Breast epithelium (tissue), 4 donors: ENCODE measurements at regions not wholly inside any gene's neighbourhood (a gene's known extent, or its start where the extent isn't known, plus 50 kb on each side); places are given as distances from the start of the nearest gene placed in this dataset.

Source experiments
- DNase-seq, 2 donors: peaks; one replicate each; pipeline ENCODE4 v3.0.0-alpha.2; 2019; ENCODE audit warnings: low spot score in 2 of 2
- H3K27ac ChIP-seq, 2 donors: fragments of 200-600 bp; sonication (generic) in 1 of 2; one replicate each; pipeline ENCODE4 v1.5.1; 2016 to 2019; ENCODE audit warnings: mild to moderate bottlenecking in 1 of 2
- H3K27me3 ChIP-seq, 2 donors: fragments of 200-600 bp; sonication (generic) in 1 of 2; one replicate each; pipeline versions ENCODE4 v1.5.1 to v1.6.0; 2017 to 2019; ENCODE audit warnings: control low read depth in 1 of 2, mild to moderate bottlenecking in 1 of 2
- H3K36me3 ChIP-seq: fragments of 200-600 bp; one replicate; pipeline ENCODE4 v1.5.1; 2019
- H3K4me1 ChIP-seq, 2 donors: fragments of 200-600 bp; sonication (generic); one replicate each; pipeline ENCODE4 v1.5.1; 2016 to 2019; ENCODE audit warnings: control low read depth in 1 of 2
- H3K4me3 ChIP-seq, 3 donors: fragments of 200-600 bp; sonication (generic); 1 replicate in 2 of 3; 2 replicates in 1 of 3; pipeline ENCODE4 v1.5.1; 2016 to 2019; ENCODE audit warnings: mild to moderate bottlenecking in 3 of 3, moderate library complexity in 2 of 3
- H3K9me3 ChIP-seq, 2 donors: fragments of 200-600 bp; sonication (generic) in 1 of 2; one replicate each; pipeline ENCODE4 v1.5.1; 2016 to 2019; ENCODE audit warnings: control low read depth in 1 of 2
- POLR2A ChIP-seq: fragments of 450-650 bp; IDR thresholded peaks from one replicate; pipeline ENCODE4 v1.6.1; 2016; ENCODE audit warnings: antibody characterized with exemption, mild to moderate bottlenecking, moderate library complexity
- POLR2AphosphoS5 ChIP-seq, 3 donors: sonication (generic); formaldehyde crosslinking; IDR thresholded peaks; one replicate each; pipeline ENCODE4 v1.6.1; 2017; ENCODE audit warnings: antibody characterized with exemption in 3 of 3
- intact Hi-C: fragments of 100-400 bp; cut with DNase I; formaldehyde crosslinking; loops from one replicate; pipeline ENCODE4 v1.15.1; 2023; ENCODE audit warnings: low total_unique reads
- TF ChIP-seq, protein P1 (sequence below), 3 donors: fragments of 450-650 bp; IDR thresholded peaks; one replicate each; pipeline ENCODE4 v1.5.1; 2016 to 2017; ENCODE audit warnings: antibody characterized with exemption in 3 of 3, mild to moderate bottlenecking in 3 of 3, moderate library complexity in 3 of 3

DNA sequence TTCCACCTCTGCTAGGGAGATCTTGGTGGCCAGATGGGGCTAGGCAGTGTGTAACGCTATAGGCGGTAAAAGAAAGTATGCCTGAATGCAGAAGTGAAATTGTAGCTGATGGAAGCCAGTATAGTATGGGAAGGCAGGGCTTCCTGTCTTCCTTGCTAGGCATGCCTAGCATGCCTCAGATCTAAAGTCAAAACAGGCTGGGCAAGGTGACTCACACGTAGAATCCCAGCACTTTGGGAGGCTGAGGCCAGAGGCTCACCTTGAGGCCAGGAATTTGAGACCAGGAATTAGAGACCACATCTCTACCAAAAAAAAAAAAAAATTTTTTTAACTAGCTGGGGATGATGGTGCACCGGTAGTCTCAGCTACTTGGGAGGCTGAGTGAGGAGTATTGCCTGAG is 281.7 kb upstream of the MTNR1B start:
- Histone ChIP-seq H3K9me3 (no peaks in the 10 kb centered on the region), H3K4me3 (no peak overlapping the region), H3K27ac (no peak overlapping the region), H3K36me3 (no peaks in the 10 kb centered on the region), H3K27me3 (no peaks in the 10 kb centered on the region), H3K4me1 (no peaks in the 10 kb centered on the region)
- TF ChIP-seq, protein P1, sequence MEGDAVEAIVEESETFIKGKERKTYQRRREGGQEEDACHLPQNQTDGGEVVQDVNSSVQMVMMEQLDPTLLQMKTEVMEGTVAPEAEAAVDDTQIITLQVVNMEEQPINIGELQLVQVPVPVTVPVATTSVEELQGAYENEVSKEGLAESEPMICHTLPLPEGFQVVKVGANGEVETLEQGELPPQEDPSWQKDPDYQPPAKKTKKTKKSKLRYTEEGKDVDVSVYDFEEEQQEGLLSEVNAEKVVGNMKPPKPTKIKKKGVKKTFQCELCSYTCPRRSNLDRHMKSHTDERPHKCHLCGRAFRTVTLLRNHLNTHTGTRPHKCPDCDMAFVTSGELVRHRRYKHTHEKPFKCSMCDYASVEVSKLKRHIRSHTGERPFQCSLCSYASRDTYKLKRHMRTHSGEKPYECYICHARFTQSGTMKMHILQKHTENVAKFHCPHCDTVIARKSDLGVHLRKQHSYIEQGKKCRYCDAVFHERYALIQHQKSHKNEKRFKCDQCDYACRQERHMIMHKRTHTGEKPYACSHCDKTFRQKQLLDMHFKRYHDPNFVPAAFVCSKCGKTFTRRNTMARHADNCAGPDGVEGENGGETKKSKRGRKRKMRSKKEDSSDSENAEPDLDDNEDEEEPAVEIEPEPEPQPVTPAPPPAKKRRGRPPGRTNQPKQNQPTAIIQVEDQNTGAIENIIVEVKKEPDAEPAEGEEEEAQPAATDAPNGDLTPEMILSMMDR (IDR thresholded peaks at IDR 0.05): no peak
- no peak for TF ChIP-seq POLR2A
- TF ChIP-seq POLR2AphosphoS5 (IDR thresholded peaks at IDR 0.05): no peak
- intact Hi-C loops: no loop called here
- no peak for DNase-seq

DNA sequence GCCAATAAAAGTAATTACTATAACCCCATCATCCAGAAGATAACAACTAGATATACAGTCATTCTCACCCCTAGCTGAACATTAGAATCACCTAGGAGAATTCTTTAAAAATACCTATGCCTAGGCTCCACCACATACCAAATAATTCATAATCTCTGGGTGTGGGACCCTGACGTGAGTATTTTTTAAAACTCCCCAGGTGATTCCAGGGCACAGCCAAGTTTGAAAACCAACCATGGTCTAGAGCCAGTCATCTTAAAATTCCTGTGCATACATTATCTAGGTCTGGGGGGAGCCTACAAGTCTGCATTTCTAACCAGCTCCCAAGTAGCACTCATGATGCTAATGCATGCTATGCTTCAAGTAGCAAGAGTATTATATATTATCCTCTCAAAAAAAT is 281.0 kb upstream of the MTNR1B start:
- Histone ChIP-seq H3K27ac (no peak overlapping the region), H3K4me3 (no peak overlapping the region), H3K9me3 (no peaks in the 10 kb centered on the region), H3K27me3 (no peaks in the 10 kb centered on the region), H3K4me1 (no peaks in the 10 kb centered on the region), H3K36me3 (no peaks in the 10 kb centered on the region)
- intact Hi-C loops: no loop called here
- no peak for DNase-seq
- TF ChIP-seq POLR2AphosphoS5 (IDR thresholded peaks at IDR 0.05) (no peak), POLR2A (no peak)
- TF ChIP-seq, protein P1 (IDR thresholded peaks at IDR 0.05): no peak

DNA sequence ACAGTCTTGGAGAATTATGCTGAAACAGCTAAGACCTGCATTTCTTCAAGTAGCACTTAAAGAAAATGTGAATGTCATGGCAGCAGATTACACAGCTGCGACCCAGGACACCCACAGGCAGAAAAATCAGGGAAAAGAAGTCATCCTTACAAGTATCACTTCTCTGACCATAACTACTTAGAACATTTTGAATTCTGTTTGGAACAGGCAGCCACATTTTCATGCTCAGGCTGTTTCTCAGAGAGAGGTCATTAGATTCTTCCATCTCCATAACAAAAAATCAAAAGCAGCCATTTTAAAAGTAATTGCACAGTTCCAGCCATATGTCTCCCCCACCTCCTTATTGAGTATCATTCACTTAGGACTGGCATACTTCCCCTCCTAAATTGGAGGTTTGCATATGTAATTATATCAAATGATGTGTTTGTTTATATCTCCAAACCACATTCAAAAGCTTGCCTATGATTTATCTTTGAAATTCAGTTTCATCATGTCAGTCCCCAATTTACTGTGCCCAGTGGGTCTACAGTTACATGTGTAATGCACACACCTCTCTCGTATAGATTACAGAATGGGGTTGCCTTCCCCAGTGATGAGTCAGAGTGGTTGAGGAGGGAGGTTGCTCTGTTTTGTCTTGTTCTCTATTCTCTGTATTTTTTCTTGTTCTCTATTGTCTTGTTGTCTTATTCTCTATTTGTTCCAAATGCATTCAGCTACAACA is 276.5 kb upstream of the MTNR1B start:
- intact Hi-C loops: no loop called here
- no peak for DNase-seq
- H3K4me3 ChIP-seq: no peak overlapping the region
- H3K4me1 ChIP-seq: no peaks in the 10 kb centered on the region
- no peaks in the 10 kb centered on the region for H3K36me3 ChIP-seq
- H3K27ac ChIP-seq: no peak overlapping the region
- TF ChIP-seq, protein P1 (IDR thresholded peaks at IDR 0.05): no peak
- TF ChIP-seq POLR2A: no peak
- TF ChIP-seq POLR2AphosphoS5 (IDR thresholded peaks at IDR 0.05): no peak
- H3K27me3 ChIP-seq: no peaks in the 10 kb centered on the region
- no peaks in the 10 kb centered on the region for H3K9me3 ChIP-seq

DNA sequence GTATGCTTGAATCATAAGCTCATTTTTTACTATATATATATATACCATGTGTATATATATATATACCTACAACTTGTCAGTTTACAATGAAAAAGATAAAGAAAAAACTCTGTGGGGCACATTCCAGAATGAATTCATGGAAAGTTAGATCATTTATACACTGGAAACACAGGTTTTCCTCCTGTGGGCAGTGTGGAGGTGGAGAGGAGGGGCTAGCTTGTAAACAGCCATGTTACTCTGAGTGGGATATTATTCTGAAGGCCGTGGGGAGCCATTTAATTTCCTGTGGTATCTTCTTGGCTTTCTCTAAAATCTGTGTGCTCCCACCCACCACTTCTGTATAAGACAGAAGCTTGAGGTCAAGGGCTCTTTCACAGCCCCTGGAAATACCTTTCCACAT is 273.4 kb upstream of the MTNR1B start:
- TF ChIP-seq, protein P1 (IDR thresholded peaks at IDR 0.05): no peak
- TF ChIP-seq POLR2AphosphoS5 (IDR thresholded peaks at IDR 0.05): no peak
- no peak for TF ChIP-seq POLR2A
- intact Hi-C loops: no loop called here

DNA sequence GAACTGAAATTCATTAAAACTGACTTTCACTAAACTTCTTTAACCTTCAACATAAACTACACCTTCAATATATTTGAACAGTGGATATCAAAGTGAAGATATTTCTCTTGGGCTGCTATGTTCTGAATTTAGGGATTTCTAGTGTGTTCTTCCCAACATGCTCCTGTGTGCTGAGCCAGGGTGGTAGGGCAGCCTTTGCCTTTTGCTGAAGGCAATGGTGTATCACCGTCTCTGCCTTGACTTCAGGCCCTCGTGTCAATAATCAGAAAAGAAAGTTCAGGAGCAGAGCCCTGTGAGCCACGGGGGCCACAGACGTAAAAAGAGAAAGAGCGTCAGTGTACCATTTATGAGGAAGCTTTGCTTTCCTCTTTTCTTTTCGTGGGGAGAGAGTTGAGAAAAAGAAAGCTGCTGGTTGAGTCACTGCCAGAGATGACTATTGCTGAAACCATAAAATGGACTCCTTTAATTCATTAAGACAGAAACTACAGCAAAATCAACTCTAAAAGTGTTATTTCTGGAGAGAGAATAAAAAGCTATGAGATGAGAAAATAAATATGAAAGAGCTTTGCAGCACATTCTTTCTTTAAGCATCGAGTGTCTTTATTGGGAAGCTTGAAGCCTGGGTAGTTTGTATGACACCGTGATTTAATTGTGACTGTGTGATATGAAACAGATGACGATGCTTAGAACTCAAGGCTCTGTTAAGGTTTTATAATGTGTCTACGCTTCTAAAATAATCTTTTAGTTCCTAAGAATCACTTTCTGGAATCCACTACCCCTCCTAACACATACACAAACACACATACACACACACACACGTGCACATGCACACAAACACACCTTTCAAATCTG is 271.8 kb upstream of the MTNR1B start:
- H3K36me3 ChIP-seq: no peaks in the 10 kb centered on the region
- H3K4me3 ChIP-seq: no peak overlapping the region
- H3K9me3 ChIP-seq: no peaks in the 10 kb centered on the region
- DNase-seq: no peak
- no peaks in the 10 kb centered on the region for H3K27me3 ChIP-seq
- intact Hi-C loops: no loop called here
- TF ChIP-seq POLR2AphosphoS5 (IDR thresholded peaks at IDR 0.05) (no peak), POLR2A (no peak)
- TF ChIP-seq, protein P1 (IDR thresholded peaks at IDR 0.05): no peak
- H3K27ac ChIP-seq: no peak overlapping the region
- H3K4me1 ChIP-seq: no peaks in the 10 kb centered on the region

More for the DNA sequence above, 273.4 kb upstream of the MTNR1B start:
- Histone ChIP-seq H3K4me3 (no peak overlapping the region), H3K4me1 (no peaks in the 10 kb centered on the region), H3K9me3 (no peaks in the 10 kb centered on the region), H3K27ac (no peak overlapping the region), H3K27me3 (no peaks in the 10 kb centered on the region), H3K36me3 (no peaks in the 10 kb centered on the region)
- no peak for DNase-seq
